ENCODE measurements at regions not wholly inside any gene's neighbourhood (a gene's known extent, or its start where the extent isn't known, plus 50 kb on each side); places are given as distances from the start of the nearest gene placed in this dataset.

- 75% methylated on average over 11 of the region's 11 CpGs for WGBS (ENCODE audit: low lambda C conversion rate, missing lambda C conversion rate)
- Histone ChIP-seq H3K36me3 (replicated peaks; ENCODE audit: insufficient read depth, low read depth) (no peaks in the 10 kb centered on the region), H4K20me1 (ENCODE audit: insufficient read depth, poor library complexity, severe bottlenecking) (no peaks in the 10 kb centered on the region), H3K27ac (no peak overlapping the region), H3K4me2 (no peak overlapping the region), H3K9me3 (ENCODE audit: low read depth) (no peaks in the 10 kb centered on the region), H3K27me3 (no peaks in the 10 kb centered on the region), H3K4me1 (ENCODE audit: insufficient read depth) (no peaks in the 10 kb centered on the region), H3K9me2 (replicated peaks; ENCODE audit: insufficient read depth) (no peaks in the 10 kb centered on the region), H3K4me3 (no peak overlapping the region), H3K79me2 (no peaks in the 10 kb centered on the region), H2AFZ (no peak overlapping the region)
- DNase-seq (ENCODE audit: low spot score): no peak
- TF ChIP-seq EZH2 (IDR thresholded peaks at IDR 0.05; ENCODE audit: borderline replicate concordance): no peak
- no peak for TF ChIP-seq EZH2phosphoT487 (IDR thresholded peaks at IDR 0.05; ENCODE audit: low read depth, severe bottlenecking, unreplicated experiment)
- no peak for TF ChIP-seq CTCF (IDR thresholded peaks at IDR 0.05; ENCODE audit: poor library complexity)
These were observed 187.4 kb upstream of the MGMT start for GRCh38 chr10:129279446-129280154.

- no peak overlapping the region for H3K4me2 ChIP-seq
- TF ChIP-seq EZH2 (IDR thresholded peaks at IDR 0.05; ENCODE audit: borderline replicate concordance): no peak
- TF ChIP-seq EZH2phosphoT487 (IDR thresholded peaks at IDR 0.05; ENCODE audit: low read depth, severe bottlenecking, unreplicated experiment): no peak
- H3K4me3 ChIP-seq: no peak overlapping the region
- H3K27me3 ChIP-seq: no peaks in the 10 kb centered on the region
- no peak overlapping the region for H3K27ac ChIP-seq
- no peaks in the 10 kb centered on the region for H3K9me3 ChIP-seq (ENCODE audit: low read depth)
- H3K36me3 ChIP-seq (replicated peaks; ENCODE audit: insufficient read depth, low read depth): no peaks in the 10 kb centered on the region
- no peaks in the 10 kb centered on the region for H3K79me2 ChIP-seq
- 94% methylated on average over 1 of the region's 1 CpG for WGBS (ENCODE audit: low lambda C conversion rate, missing lambda C conversion rate)
- DNase-seq (ENCODE audit: low spot score): no peak
- H3K4me1 ChIP-seq (ENCODE audit: insufficient read depth): no peaks in the 10 kb centered on the region
- no peaks in the 10 kb centered on the region for H4K20me1 ChIP-seq (ENCODE audit: insufficient read depth, poor library complexity, severe bottlenecking)
- no peaks in the 10 kb centered on the region for H3K9me2 ChIP-seq (replicated peaks; ENCODE audit: insufficient read depth)
- H2AFZ ChIP-seq: no peak overlapping the region
These were observed 186.9 kb upstream of the MGMT start for GRCh38 chr10:129280155-129280502.

- 62% methylated on average over 3 of the region's 3 CpGs for WGBS (ENCODE audit: low lambda C conversion rate, missing lambda C conversion rate)
- Histone ChIP-seq H3K4me1 (ENCODE audit: insufficient read depth) (no peaks in the 10 kb centered on the region), H3K79me2 (no peaks in the 10 kb centered on the region), H3K4me3 (no peak overlapping the region), H3K36me3 (replicated peaks; ENCODE audit: insufficient read depth, low read depth) (no peaks in the 10 kb centered on the region), H3K27ac (no peak overlapping the region), H4K20me1 (ENCODE audit: insufficient read depth, poor library complexity, severe bottlenecking) (no peaks in the 10 kb centered on the region), H3K9me3 (ENCODE audit: low read depth) (no peaks in the 10 kb centered on the region), H3K27me3 (no peaks in the 10 kb centered on the region), H3K9me2 (replicated peaks; ENCODE audit: insufficient read depth) (no peaks in the 10 kb centered on the region), H3K4me2 (no peak overlapping the region), H2AFZ (no peak overlapping the region)
- TF ChIP-seq EZH2phosphoT487 (IDR thresholded peaks at IDR 0.05; ENCODE audit: low read depth, severe bottlenecking, unreplicated experiment) (no peak), EZH2 (IDR thresholded peaks at IDR 0.05; ENCODE audit: borderline replicate concordance) (no peak), CTCF (IDR thresholded peaks at IDR 0.05; ENCODE audit: poor library complexity) (no peak)
- no peak for DNase-seq (ENCODE audit: low spot score)
These were observed 186.0 kb upstream of the MGMT start for GRCh38 chr10:129280908-129281586.

GRCh38 chr10:129285459-129285858, 181.6 kb upstream of the MGMT start:
- Histone ChIP-seq H3K9me3 (ENCODE audit: low read depth) (no peaks in the 10 kb centered on the region), H2AFZ (no peak overlapping the region), H3K36me3 (replicated peaks; ENCODE audit: insufficient read depth, low read depth) (no peaks in the 10 kb centered on the region), H3K27ac (no peak overlapping the region), H3K9me2 (replicated peaks; ENCODE audit: insufficient read depth) (no peaks in the 10 kb centered on the region), H4K20me1 (ENCODE audit: insufficient read depth, poor library complexity, severe bottlenecking) (no peaks in the 10 kb centered on the region), H3K4me1 (ENCODE audit: insufficient read depth) (no peaks in the 10 kb centered on the region), H3K4me3 (no peak overlapping the region), H3K4me2 (no peak overlapping the region), H3K27me3 (no peaks in the 10 kb centered on the region), H3K79me2 (no peaks in the 10 kb centered on the region)
- DNase-seq (ENCODE audit: low spot score): no peak
- 93% methylated on average over 5 of the region's 5 CpGs for whole genome bisulfite sequencing (ENCODE audit: low lambda C conversion rate, missing lambda C conversion rate)
- no peak for TF ChIP-seq EZH2 (IDR thresholded peaks at IDR 0.05; ENCODE audit: borderline replicate concordance)
- TF ChIP-seq EZH2phosphoT487 (IDR thresholded peaks at IDR 0.05; ENCODE audit: low read depth, severe bottlenecking, unreplicated experiment): no peak
- TF ChIP-seq CTCF (IDR thresholded peaks at IDR 0.05; ENCODE audit: poor library complexity): no peak
